GM23338 (cell line): ENCODE measurements at regions not wholly inside any gene's neighbourhood (a gene's known extent, or its start where the extent isn't known, plus 50 kb on each side); places are given as distances from the start of the nearest gene placed in this dataset.

Source experiments
- ATAC-seq: fragments of 200-7000 bp; cut with Tn5 transposase; 3 replicates; pipeline ENCODE4 v1.9.1; 2020
- DNase-seq: peaks from one replicate; pipeline ENCODE4 v3.0.0-alpha.2; 2015; ENCODE audit warnings: low spot score
- H2AFZ ChIP-seq: fragments of 200-600 bp; sonication (generic); 2 replicates; pipeline ENCODE4 v1.8.0; 2016; ENCODE audit warnings: antibody characterized with exemption, mild to moderate bottlenecking, moderate library complexity
- H3F3A ChIP-seq: fragments of 200-600 bp; sonication (generic); replicated peaks from 2 replicates; pipeline ENCODE4 v1.8.0; 2017; ENCODE audit warnings: antibody characterized with exemption, mixed run types, low read depth
- H3K27ac ChIP-seq: fragments of 200-600 bp; sonication (generic); 2 replicates; pipeline ENCODE4 v1.6.1; 2016; ENCODE audit warnings: low read depth
- H3K27me3 ChIP-seq: fragments of 200-600 bp; sonication (generic); 2 replicates; pipeline ENCODE4 v1.8.0; 2016; ENCODE audit warnings: mild to moderate bottlenecking, mixed run types, moderate library complexity; ENCODE audit not compliant: insufficient read depth
- H3K36me3 ChIP-seq: fragments of 200-600 bp; sonication (generic); 2 replicates; pipeline ENCODE4 v1.8.0; 2016; ENCODE audit warnings: mild to moderate bottlenecking; ENCODE audit not compliant: insufficient read depth
- H3K4me1 ChIP-seq: fragments of 200-600 bp; sonication (generic); 2 replicates; pipeline ENCODE4 v1.8.0; 2016; ENCODE audit warnings: mild to moderate bottlenecking, moderate library complexity; ENCODE audit not compliant: insufficient read depth
- H3K4me2 ChIP-seq: fragments of 200-600 bp; sonication (generic); 2 replicates; pipeline ENCODE4 v1.7.1; 2017; ENCODE audit warnings: mixed run types
- H3K4me3 ChIP-seq: fragments of 200-600 bp; sonication (generic); 2 replicates; pipeline ENCODE4 v1.6.1; 2016; ENCODE audit warnings: mixed run types
- H3K79me2 ChIP-seq: fragments of 200-600 bp; sonication (generic); replicated peaks from 2 replicates; pipeline ENCODE4 v1.8.0; 2017; ENCODE audit warnings: mild to moderate bottlenecking; ENCODE audit not compliant: insufficient read depth
- H3K9me2 ChIP-seq: fragments of 200-600 bp; sonication (generic); 2 replicates; pipeline ENCODE4 v1.8.0; 2017; ENCODE audit not compliant: insufficient read depth
- H4K20me1 ChIP-seq: fragments of 200-600 bp; sonication (generic); replicated peaks from 2 replicates; pipeline ENCODE4 v1.8.0; 2017; ENCODE audit warnings: mild to moderate bottlenecking; ENCODE audit not compliant: insufficient read depth
- H3K27ac Mint-ChIP-seq: 2 replicates; pipeline ENCODE4 v1.8.0; 2020; ENCODE audit warnings: inconsistent platforms, mild to moderate bottlenecking, moderate library complexity, mixed read lengths
- H3K27me3 Mint-ChIP-seq: 3 replicates; pipeline ENCODE4 v1.8.0; 2022; ENCODE audit warnings: low read depth, mild to moderate bottlenecking, moderate library complexity, mixed read lengths, inconsistent platforms; ENCODE audit not compliant: insufficient read depth, poor library complexity
- H3K36me3 Mint-ChIP-seq: 3 replicates; pipeline ENCODE4 v1.8.0; 2021; ENCODE audit warnings: low read depth, mild to moderate bottlenecking, inconsistent platforms, moderate library complexity, mixed read lengths
- H3K4me1 Mint-ChIP-seq: 3 replicates; pipeline ENCODE4 v1.8.0; 2020; ENCODE audit warnings: mild to moderate bottlenecking, inconsistent platforms, mixed read lengths
- H3K4me3 Mint-ChIP-seq: 3 replicates; pipeline ENCODE4 v1.8.0; 2021; ENCODE audit warnings: moderate library complexity, mild to moderate bottlenecking, inconsistent platforms, mixed read lengths
- H3K9me3 Mint-ChIP-seq: 3 replicates; pipeline ENCODE4 v1.8.0; 2020; ENCODE audit warnings: moderate library complexity, mild to moderate bottlenecking, inconsistent platforms, mixed read lengths
- CREB1 ChIP-seq: fragments of 250-450 bp; sonication (Bioruptor Pico); IDR thresholded peaks from 2 replicates; pipeline ENCODE4 v1.5.0; 2020; ENCODE audit warnings: low read depth, mild to moderate bottlenecking, moderate library complexity
- CTCF ChIP-seq, 2 experiments: fragments of 200-600 bp in 1 of 2; sonication (generic) in 1 of 2; conservative IDR thresholded peaks; 2 replicates each; pipeline versions ENCODE4 v1.5.1 to v1.6.1; 2016 to 2017; ENCODE audit warnings: antibody characterized with exemption in 2 of 2, low read depth in 2 of 2, mild to moderate bottlenecking in 2 of 2, moderate library complexity in 1 of 2
- ETS1 ChIP-seq: IDR thresholded peaks from 2 replicates; pipeline ENCODE4 v1.6.1; 2016; ENCODE audit warnings: antibody characterized with exemption
- EZH2 ChIP-seq: fragments of 200-600 bp; sonication (generic); IDR thresholded peaks from one replicate; pipeline ENCODE4 v1.8.0; 2017; ENCODE audit warnings: antibody characterized with exemption, mild to moderate bottlenecking, low read depth; ENCODE audit not compliant: unreplicated experiment
- EZH2phosphoT487 ChIP-seq: fragments of 200-600 bp; sonication (generic); IDR thresholded peaks from one replicate; pipeline ENCODE4 v1.8.1; 2018; ENCODE audit warnings: antibody characterized with exemption; ENCODE audit not compliant: unreplicated experiment
- JUNB ChIP-seq: IDR thresholded peaks from one replicate; pipeline ENCODE4 v1.6.1; 2016; ENCODE audit warnings: antibody characterized with exemption; ENCODE audit not compliant: unreplicated experiment
- NANOG ChIP-seq: IDR thresholded peaks from 2 replicates; pipeline ENCODE4 v1.6.1; 2016; ENCODE audit warnings: antibody characterized with exemption, borderline replicate concordance
- POLR2AphosphoS5 ChIP-seq: IDR thresholded peaks from 2 replicates; pipeline ENCODE4 v1.6.1; 2016; ENCODE audit warnings: antibody characterized with exemption, low read depth
- REST ChIP-seq: IDR thresholded peaks from one replicate; pipeline ENCODE4 v1.6.1; 2018; ENCODE audit warnings: antibody characterized with exemption; ENCODE audit not compliant: unreplicated experiment
- ZNF114 ChIP-seq: fragments of 250-450 bp; sonication (Bioruptor Pico); IDR thresholded peaks from 2 replicates; pipeline ENCODE4 v1.5.0; 2020; ENCODE audit warnings: mild to moderate bottlenecking, moderate library complexity
- ZNF331 ChIP-seq: fragments of 250-450 bp; sonication (Bioruptor Pico); IDR thresholded peaks from 2 replicates; pipeline ENCODE4 v1.5.0; 2020; ENCODE audit warnings: low read depth, mild to moderate bottlenecking, moderate library complexity
- ZNF462 ChIP-seq: fragments of 250-450 bp; sonication (Bioruptor Pico); IDR thresholded peaks from 2 replicates; pipeline ENCODE4 v1.5.0; 2020; ENCODE audit warnings: mild to moderate bottlenecking, moderate library complexity

- no peaks in the 10 kb centered on the region for H3K79me2 ChIP-seq
- no peak overlapping the region for H3K4me3 Mint-ChIP-seq
- no peaks in the 10 kb centered on the region for H3F3A ChIP-seq
- H4K20me1 ChIP-seq, result no peaks in the 10 kb centered on the region
- H3K4me1 ChIP-seq, result no peaks in the 10 kb centered on the region
- H3K27me3 ChIP-seq, result no peaks in the 10 kb centered on the region
- H3K27me3 Mint-ChIP-seq, result peaks cover 3% of the 10 kb centered on the region
- ATAC-seq (no peak), DNase-seq (no peak)
- H3K27ac Mint-ChIP-seq, result no peak overlapping the region
- no peaks in the 10 kb centered on the region for H3K4me1 Mint-ChIP-seq
- no peaks in the 10 kb centered on the region for H3K36me3 ChIP-seq
- H3K9me3 Mint-ChIP-seq, result peaks cover 2% of the 10 kb centered on the region; the same call in 1 of the 3 replicates
- H3K4me3 ChIP-seq, result no peak overlapping the region
- H2AFZ ChIP-seq, result no peak overlapping the region
- TF ChIP-seq EZH2, result no peak
- no peak for TF ChIP-seq CREB1 (CRISPR knock-in tag)
- TF ChIP-seq REST, result no peak
- no peak for TF ChIP-seq ZNF114
- no peak for TF ChIP-seq POLR2AphosphoS5
- TF ChIP-seq ETS1, result no peak
- TF ChIP-seq CTCF (conservative IDR thresholded peaks at IDR 0.05; ENCODE audit: low read depth in 2 of 2), result no peak
- no peak for TF ChIP-seq ZNF462 (CRISPR knock-in tag)
- no peak for TF ChIP-seq EZH2phosphoT487
- no peak for TF ChIP-seq ZNF331 (CRISPR knock-in tag)
- TF ChIP-seq JUNB, result no peak
- TF ChIP-seq NANOG, result no peak
- H3K27ac ChIP-seq, result no peak overlapping the region
- H3K36me3 Mint-ChIP-seq, result no peaks in the 10 kb centered on the region
- H3K4me2 ChIP-seq, result no peak overlapping the region
- no peaks in the 10 kb centered on the region for H3K9me2 ChIP-seq
Measured at GRCh38 chr5:132130918-132131715, 57.5 kb downstream of the CSF2 start.
